H1 (cell line): ENCODE measurements at regions not wholly inside any gene's neighbourhood (a gene's known extent, or its start where the extent isn't known, plus 50 kb on each side); places are given as distances from the start of the nearest gene placed in this dataset.

Experiments used
- CTCF ChIA-PET: fragments of 300-600 bp; sonication (Branson Sonifier 250); formaldehyde crosslinking; loops from one replicate; lab custom pipeline; 2021; ENCODE audit not compliant: partially characterized antibody; lab: Charles Lee
- POLR2A ChIA-PET: fragments of 300-600 bp; sonication (Branson Sonifier 250); formaldehyde crosslinking; loops from one replicate; lab custom pipeline; 2021; ENCODE audit warnings: inconsistent platforms; ENCODE audit not compliant: partially characterized antibody; lab: Charles Lee
- DNase-seq, 2 experiments: peaks; one replicate each; pipeline versions ENCODE4 v3.0.0 to v3.0.0-alpha.2; 2010 to 2022; ENCODE audit warnings: low spot score in 2 of 2, low read depth in 1 of 2, mixed read lengths in 1 of 2
- FAIRE-seq: peaks from 2 replicates; lab custom pipeline; 2011; peaks lifted over from hg19 to GRCh38; lab: Jason Lieb, UNC
- H2AFZ ChIP-seq: 2 replicates; pipeline ENCODE4 v1.8.1; 2012; ENCODE audit warnings: low read length, inconsistent platforms
- H2AK5ac ChIP-seq: 2 replicates; pipeline ENCODE4 v1.6.1; 2013; ENCODE audit warnings: low read depth, low read length
- H2BK120ac ChIP-seq: replicated peaks from 2 replicates; pipeline ENCODE3; 2013; ENCODE audit warnings: low read depth, low read length, inconsistent platforms
- H2BK12ac ChIP-seq: 2 replicates; pipeline ENCODE4 v1.6.1; 2013; ENCODE audit warnings: low read depth, low read length
- H2BK15ac ChIP-seq: 2 replicates; pipeline ENCODE4 v1.6.1; 2013; ENCODE audit warnings: low read length
- H2BK20ac ChIP-seq: 2 replicates; pipeline ENCODE4 v1.6.1; 2013; ENCODE audit warnings: low read length
- H2BK5ac ChIP-seq: 2 replicates; pipeline ENCODE4 v1.6.1; 2013; ENCODE audit warnings: low read depth, low read length
- H3K14ac ChIP-seq: 2 replicates; pipeline ENCODE4 v1.6.1; 2013; ENCODE audit warnings: inconsistent platforms; ENCODE audit not compliant: insufficient read length
- H3K18ac ChIP-seq: 2 replicates; pipeline ENCODE4 v1.6.1; 2013; ENCODE audit warnings: low read length; ENCODE audit errors: extremely low read depth
- H3K23ac ChIP-seq: 2 replicates; pipeline ENCODE4 v1.6.1; 2013; ENCODE audit warnings: inconsistent platforms; ENCODE audit not compliant: insufficient read length
- H3K23me2 ChIP-seq: 2 replicates; pipeline ENCODE4 v1.6.1; 2013; ENCODE audit warnings: low read depth, low read length
- H3K27ac ChIP-seq: 2 replicates; pipeline ENCODE4 v1.6.1; 2011; ENCODE audit warnings: low read depth, low read length, inconsistent platforms
- H3K27me3 ChIP-seq, 4 experiments: replicated peaks in 1 of 4; 1 replicate in 1 of 4; 2 replicates in 3 of 4; pipeline versions ENCODE4 v1.6.1 to v1.8.1; 2011 to 2013; ENCODE audit warnings: low read length in 3 of 4, mild to moderate bottlenecking in 3 of 4, inconsistent platforms in 2 of 4, mixed read lengths in 2 of 4, moderate library complexity in 1 of 4; ENCODE audit not compliant: control insufficient read depth in 3 of 4, insufficient read depth in 3 of 4; ENCODE audit errors: extremely low read depth in 1 of 4
- H3K36me3 ChIP-seq, 4 experiments: 2 replicates each; pipeline versions ENCODE4 v1.6.1 to v1.8.1; 2011 to 2013; ENCODE audit warnings: mild to moderate bottlenecking in 4 of 4, low read length in 3 of 4, moderate library complexity in 2 of 4, control low read depth in 1 of 4, inconsistent platforms in 1 of 4; ENCODE audit not compliant: insufficient read depth in 4 of 4, control insufficient read depth in 2 of 4
- H3K4ac ChIP-seq: replicated peaks from 2 replicates; pipeline ENCODE3; 2013; ENCODE audit warnings: low read length, low read depth, mixed read lengths, inconsistent platforms; ENCODE audit not compliant: insufficient read length
- H3K4me1 ChIP-seq, 4 experiments: replicated peaks in 1 of 4; 1 replicate in 1 of 4; 2 replicates in 3 of 4; pipeline versions ENCODE4 v1.6.1 to v1.8.1; 2011 to 2013; ENCODE audit warnings: low read length in 3 of 4, inconsistent platforms in 2 of 4, mixed read lengths in 1 of 4; ENCODE audit not compliant: insufficient read depth in 4 of 4, control insufficient read depth in 3 of 4
- H3K4me2 ChIP-seq, 2 experiments: 2 replicates each; pipeline versions ENCODE4 v1.6.1 to v1.8.1; 2011 to 2013; ENCODE audit warnings: low read depth in 2 of 2, low read length in 2 of 2, control low read depth in 1 of 2, inconsistent platforms in 1 of 2, mild to moderate bottlenecking in 1 of 2; ENCODE audit not compliant: insufficient read depth in 1 of 2
- H3K4me3 ChIP-seq, 4 experiments: fragments of 200-600, 300-600 bp in 1 of 4; sonication (generic), shearing (Covaris generic), sonication (Bioruptor Twin) in 1 of 4; 2 replicates each; pipeline versions ENCODE4 v1.5.1 to v1.8.1; 2011 to 2016; ENCODE audit warnings: low read length in 4 of 4, low read depth in 3 of 4, control low read depth in 2 of 4, inconsistent platforms in 2 of 4, mild to moderate bottlenecking in 2 of 4, mixed read lengths in 1 of 4, moderate library complexity in 1 of 4; ENCODE audit not compliant: insufficient read depth in 2 of 4; ENCODE audit errors: extremely low read depth in 1 of 4
- H3K56ac ChIP-seq: replicated peaks from 2 replicates; pipeline ENCODE3; 2013; ENCODE audit warnings: low read depth, mild to moderate bottlenecking, mixed read lengths, low read length, inconsistent platforms; ENCODE audit not compliant: insufficient read length
- H3K79me1 ChIP-seq: 2 replicates; pipeline ENCODE4 v1.6.1; 2013; ENCODE audit warnings: low read depth, low read length, control low read depth
- H3K79me2 ChIP-seq, 2 experiments: 2 replicates each; pipeline versions ENCODE4 v1.6.1 to v1.8.1; 2012 to 2013; ENCODE audit warnings: low read length in 2 of 2, mild to moderate bottlenecking in 2 of 2, inconsistent platforms in 1 of 2; ENCODE audit not compliant: insufficient read depth in 2 of 2, control insufficient read depth in 1 of 2
- H3K9ac ChIP-seq, 4 experiments: replicated peaks in 1 of 4; 1 replicate in 1 of 4; 2 replicates in 3 of 4; pipeline versions ENCODE4 v1.6.1 to v1.8.1; 2011 to 2013; ENCODE audit warnings: low read depth in 3 of 4, low read length in 3 of 4, control low read depth in 2 of 4, mild to moderate bottlenecking in 2 of 4, moderate library complexity in 2 of 4, inconsistent platforms in 1 of 4; ENCODE audit errors: extremely low read depth in 1 of 4
- H3K9me3 ChIP-seq, 2 experiments: 2 replicates each; pipeline versions ENCODE4 v1.6.1 to v1.8.1; 2012 to 2013; ENCODE audit warnings: mild to moderate bottlenecking in 2 of 2, moderate library complexity in 2 of 2, control low read depth in 1 of 2, inconsistent platforms in 1 of 2, low read depth in 1 of 2, low read length in 1 of 2, mixed read lengths in 1 of 2; ENCODE audit not compliant: insufficient read depth in 2 of 2
- H4K20me1 ChIP-seq, 2 experiments: replicated peaks in 1 of 2; 2 replicates each; pipeline versions ENCODE3 to v1.8.1; 2011 to 2013; ENCODE audit warnings: inconsistent platforms in 2 of 2, low read length in 2 of 2, mild to moderate bottlenecking in 1 of 2; ENCODE audit not compliant: insufficient read depth in 2 of 2, control insufficient read depth in 1 of 2
- H4K5ac ChIP-seq: 2 replicates; pipeline ENCODE4 v1.6.1; 2013; ENCODE audit warnings: low read length, low read depth, mixed read lengths, inconsistent platforms; ENCODE audit not compliant: insufficient read length
- H4K8ac ChIP-seq: 2 replicates; pipeline ENCODE4 v1.8.0; 2013; ENCODE audit warnings: mild to moderate bottlenecking, moderate library complexity, low read length, inconsistent platforms; ENCODE audit not compliant: insufficient read depth; ENCODE audit errors: extremely low read depth
- H4K91ac ChIP-seq: replicated peaks from 2 replicates; pipeline ENCODE3; 2013; ENCODE audit warnings: low read length, mixed read lengths, inconsistent platforms; ENCODE audit not compliant: insufficient read length
- EP300 ChIP-seq, 2 experiments: IDR thresholded peaks; 1 replicate in 1 of 2; 2 replicates in 1 of 2; pipeline ENCODE4 v1.6.1; 2011 to 2012; ENCODE audit warnings: low read depth in 2 of 2, low read length in 2 of 2, mild to moderate bottlenecking in 2 of 2, borderline replicate concordance in 1 of 2, inconsistent platforms in 1 of 2, moderate library complexity in 1 of 2
- FOSL1 ChIP-seq: IDR thresholded peaks from 2 replicates; pipeline ENCODE4 v1.6.1; 2011; ENCODE audit warnings: mild to moderate bottlenecking, low read depth, low read length, moderate library complexity; ENCODE audit not compliant: insufficient read depth
- WGBS, 2 experiments: shearing (Covaris generic) in 1 of 2; methylation state at CpG; one replicate each; pipeline versions ENCODE4 v1.1.6 to v1.1.7; 2013 to 2015; ENCODE audit warnings: low lambda C conversion rate in 2 of 2, mixed read lengths in 2 of 2, inconsistent platforms in 1 of 2, low coverage in 1 of 2, missing lambda C conversion rate in 1 of 2; ENCODE audit not compliant: insufficient replicate concordance in 2 of 2, insufficient coverage in 1 of 2, insufficient read length in 1 of 2; ENCODE audit errors: extremely low coverage in 1 of 2, missing lambda C conversion rate in 1 of 2; 5-methylcytosine and 5-hydroxymethylcytosine counted together

- no peak for DNase-seq
- Histone ChIP-seq H4K8ac (no peak overlapping the region), H2BK12ac (no peak overlapping the region), H2BK5ac (no peak overlapping the region), H3K36me3 (no peaks in the 10 kb centered on the region), H4K91ac (no peak overlapping the region), H3K79me2 (no peaks in the 10 kb centered on the region), H4K5ac (no peak overlapping the region), H4K20me1 (no peaks in the 10 kb centered on the region), H3K4me2 (no peak overlapping the region), H3K27ac (no peak overlapping the region), H3K79me1 (no peaks in the 10 kb centered on the region), H3K4me1 (no peaks in the 10 kb centered on the region), H3K9me3 (no peaks in the 10 kb centered on the region; a peak in 1 of 4 replicates), H2AK5ac (no peak overlapping the region), H3K14ac (no peak overlapping the region), H3K23ac (no peak overlapping the region), H2BK120ac (no peak overlapping the region), H3K9ac (no peak overlapping the region), H3K4ac (no peak overlapping the region), H2BK15ac (no peak overlapping the region), H2AFZ (no peak overlapping the region), H3K27me3 (no peaks in the 10 kb centered on the region), H3K23me2 (no peaks in the 10 kb centered on the region), H3K18ac (no peak overlapping the region), H3K4me3 (no peak overlapping the region), H2BK20ac (no peak overlapping the region), H3K56ac (no peak overlapping the region)
- FAIRE-seq, result no peak
- WGBS, 2 experiments, result 94% methylated on average over 3 of the region's 3 CpGs; no CpG with 5 or more reads in 1 of the 2 experiments
- ChIA-PET CTCF (interaction anchor here (1.0 kb wide), 1 partner anchor 16 kb away, joined by 3 read pairs; no protein-coding TSS in a partner anchor), POLR2A (no interaction called here)
- TF ChIP-seq EP300 (IDR thresholded peaks at IDR 0.05; ENCODE audit: borderline replicate concordance in 1 of 2, low read depth in 2 of 2, low read length in 2 of 2) (no peak), FOSL1 (no peak)
Observed at GRCh38 chr5:126251024-126251423, 172.2 kb upstream of the GRAMD2B start.
